GM18858 (cell line): ENCODE measurements at regions not wholly inside any gene's neighbourhood (a gene's known extent, or its start where the extent isn't known, plus 50 kb on each side); places are given as distances from the start of the nearest gene placed in this dataset.
"Not testable (repeated sequence)": the region's sequence is repeated elsewhere in the genome, so short reads cannot be mapped to it uniquely, and the experiment has no call there.

ENCODE experiments used
- ATAC-seq: cut with Tn5 transposase; IDR thresholded peaks from one replicate; pipeline ENCODE4 v1.9.1; 2021; ENCODE audit not compliant: unreplicated experiment

- ATAC-seq, result no peak
Observed at GRCh38 chr9:115766370-115766955, 387.1 kb upstream of the PAPPA start.

- no peak for ATAC-seq
Observed at GRCh38 chr9:115770521-115770920, 383.1 kb upstream of the PAPPA start.

GRCh38 chr9:115775659-115776058 lies 377.9 kb upstream of the PAPPA start:
- no peak for ATAC-seq

GRCh38 chr9:115777610-115778009 lies 376.0 kb upstream of the PAPPA start:
- ATAC-seq, result no peak

GRCh38 chr9:115781070-115781736 lies 372.4 kb upstream of the PAPPA start:
- no peak for ATAC-seq

GRCh38 chr9:115786321-115786720 lies 367.3 kb upstream of the PAPPA start:
- no peak for ATAC-seq

GRCh38 chr9:115790520-115790919 lies 363.1 kb upstream of the PAPPA start:
- no peak for ATAC-seq

- ATAC-seq, result no peak
Observed at GRCh38 chr9:115794921-115795475, 358.6 kb upstream of the PAPPA start.

GRCh38 chr9:115799734-115800133 lies 353.9 kb upstream of the PAPPA start:
- ATAC-seq, result no peak

- no peak for ATAC-seq
Observed at GRCh38 chr9:115804206-115804605, 349.4 kb upstream of the PAPPA start.

- no peak for ATAC-seq
Observed at GRCh38 chr9:115808108-115808507, 345.5 kb upstream of the PAPPA start.

GRCh38 chr9:115808695-115809094 lies 344.9 kb upstream of the PAPPA start:
- ATAC-seq, result no peak

- no peak for ATAC-seq
Observed at GRCh38 chr9:115810166-115810565, 343.4 kb upstream of the PAPPA start.

GRCh38 chr9:115814081-115814480 lies 339.5 kb upstream of the PAPPA start:
- no peak for ATAC-seq

- ATAC-seq, result no peak
Observed at GRCh38 chr9:115815786-115816185, 337.8 kb upstream of the PAPPA start.

GRCh38 chr9:115818651-115819050 lies 334.9 kb upstream of the PAPPA start:
- not testable (repeated sequence) for ATAC-seq

GRCh38 chr9:115832031-115832430 lies 321.6 kb upstream of the PAPPA start:
- no peak for ATAC-seq

GRCh38 chr9:115837618-115838017 lies 316.0 kb upstream of the PAPPA start:
- no peak for ATAC-seq

GRCh38 chr9:115838417-115838816 lies 315.2 kb upstream of the PAPPA start:
- no peak for ATAC-seq

- ATAC-seq, result not testable (repeated sequence)
Observed at GRCh38 chr9:115844433-115844832, 309.2 kb upstream of the PAPPA start.

GRCh38 chr9:115845648-115846312 lies 307.8 kb upstream of the PAPPA start:
- no peak for ATAC-seq

GRCh38 chr9:115847216-115847615 lies 306.4 kb upstream of the PAPPA start:
- ATAC-seq, result no peak
